HG03520 (cell line): ENCODE measurements at regions not wholly inside any gene's neighbourhood (a gene's known extent, or its start where the extent isn't known, plus 50 kb on each side); places are given as distances from the start of the nearest gene placed in this dataset.

Experiments used
- ATAC-seq: cut with Tn5 transposase; IDR thresholded peaks from one replicate; pipeline ENCODE4 v1.9.1; 2021; ENCODE audit warnings: mild to moderate bottlenecking, moderate library complexity; ENCODE audit not compliant: unreplicated experiment

DNA sequence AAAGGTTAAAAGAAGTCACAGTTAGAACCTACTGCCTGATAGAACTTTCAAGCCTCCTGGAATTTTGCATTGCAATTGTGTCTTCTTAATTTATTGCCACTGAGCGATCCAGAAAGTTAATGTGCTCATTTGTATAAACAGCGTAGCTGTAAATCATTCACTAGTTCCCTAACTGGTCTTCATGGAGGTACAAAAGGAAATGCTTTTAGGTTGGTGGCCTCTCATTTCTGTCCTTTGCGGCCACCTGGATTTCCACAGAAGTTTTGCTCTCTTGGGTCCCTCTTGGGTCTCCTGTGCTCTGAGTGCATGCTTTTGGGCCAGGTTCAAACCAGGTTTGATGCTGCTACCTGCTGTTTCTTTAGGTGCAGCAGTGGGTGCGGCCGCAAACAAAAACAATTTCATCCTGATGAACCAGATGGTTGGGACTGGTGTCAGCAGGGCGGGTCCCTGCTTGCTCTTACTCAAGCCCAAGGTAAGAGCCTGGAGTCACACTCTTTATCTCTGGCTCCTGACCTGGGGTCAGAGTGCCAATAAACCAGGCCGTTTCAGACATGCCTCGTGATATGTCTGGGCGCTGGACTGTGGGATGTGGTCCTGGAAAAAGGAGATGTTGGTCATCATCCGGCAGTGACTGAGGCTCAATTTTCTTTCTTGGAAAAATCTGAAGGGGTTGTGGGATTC, 270.1 kb downstream of the PTTG2 start:
- no peak for ATAC-seq

DNA sequence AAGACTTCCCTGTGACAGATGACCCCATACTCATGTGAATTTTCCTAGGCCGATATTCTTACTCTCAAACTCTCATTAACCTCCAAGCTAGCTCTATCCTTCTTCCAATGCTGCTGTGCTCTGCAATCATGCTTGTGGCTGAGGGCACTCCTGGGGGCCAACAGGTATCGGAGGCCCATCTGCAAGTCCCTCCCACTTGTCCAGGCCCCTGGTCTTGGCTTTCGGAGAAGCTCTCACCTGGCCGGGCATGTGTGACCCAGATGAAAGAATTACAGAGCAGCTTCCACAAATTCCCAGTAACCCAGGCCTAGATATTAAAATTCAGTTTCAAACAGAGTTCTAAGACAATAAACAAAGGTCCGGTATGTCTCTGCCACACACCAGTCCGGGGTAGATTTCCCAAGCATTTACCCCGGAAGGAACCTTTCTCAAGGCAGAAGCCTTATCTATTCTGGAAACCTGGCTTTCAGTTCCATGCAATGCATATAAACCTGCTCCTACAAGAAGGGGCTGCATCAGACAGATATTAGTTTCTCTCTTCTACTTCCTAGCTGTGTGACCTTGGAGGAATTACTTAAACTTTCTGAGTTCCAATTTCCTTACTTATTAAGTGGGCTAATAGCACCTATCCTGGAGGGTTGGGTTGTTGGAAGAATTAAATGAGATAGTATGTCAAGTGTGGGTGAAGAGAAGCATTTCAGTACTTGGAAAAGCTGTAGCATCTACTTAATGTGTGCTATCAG, 270.8 kb downstream of the PTTG2 start:
- ATAC-seq, result no peak

DNA sequence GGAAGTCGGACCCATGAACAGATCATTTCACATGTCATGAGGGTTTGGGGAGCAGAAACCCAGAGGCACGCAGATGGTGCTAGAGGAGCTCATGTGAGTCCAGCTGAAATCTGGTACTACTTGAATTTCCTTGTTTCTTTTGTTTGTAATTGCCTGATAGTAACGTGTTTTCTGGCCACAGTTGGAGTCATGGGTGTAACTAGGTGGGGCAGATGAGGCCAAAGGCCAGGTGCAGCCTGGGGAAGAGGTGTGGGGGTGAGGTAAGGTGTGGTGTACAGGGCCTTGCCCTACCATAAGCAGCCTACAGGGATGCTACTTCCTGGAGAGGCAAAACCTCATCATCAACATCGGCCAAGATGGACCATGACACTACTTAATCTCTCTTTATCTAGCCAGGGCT, 271.4 kb downstream of the PTTG2 start:
- no peak for ATAC-seq

- ATAC-seq, result no peak
Measured at GRCh38 chr4:38232741-38233140, 272.5 kb downstream of the PTTG2 start.

DNA sequence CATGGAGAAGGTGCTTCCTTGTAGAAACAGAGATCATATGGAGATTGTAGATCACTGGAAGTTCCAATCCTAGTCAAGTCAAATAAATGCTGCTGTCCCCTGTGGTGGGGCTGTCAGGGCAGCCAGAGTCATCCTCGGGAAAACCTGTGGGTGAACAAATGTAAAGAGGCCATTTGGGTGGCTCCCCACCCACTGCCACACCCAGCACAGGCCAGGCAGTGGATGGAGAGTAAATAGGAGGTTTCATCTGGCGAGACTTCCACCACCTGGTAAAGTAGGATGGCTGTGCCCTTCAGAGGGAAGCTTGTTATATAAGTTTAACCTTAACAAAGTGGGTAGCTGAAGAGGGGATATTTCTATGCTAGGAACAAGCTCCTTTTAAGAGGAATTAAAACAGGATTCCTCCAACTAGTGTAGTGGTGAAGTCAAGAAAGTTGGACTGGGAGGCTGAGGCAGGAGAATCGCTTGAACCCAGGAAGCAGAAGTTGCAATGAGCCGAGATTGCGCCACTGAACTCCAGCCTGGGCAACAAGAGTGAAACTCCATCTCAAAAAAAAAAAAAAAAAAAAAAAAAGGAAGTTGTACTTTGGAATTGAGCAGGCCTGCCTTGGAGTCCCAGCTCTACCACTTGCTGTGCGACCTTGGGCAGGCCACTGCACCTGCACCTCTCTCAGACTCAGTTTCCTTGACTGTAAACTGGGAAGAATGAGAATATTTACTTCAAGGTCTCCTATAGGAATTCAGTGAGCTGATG, 273.7 kb downstream of the PTTG2 start:
- ATAC-seq, result no peak

DNA sequence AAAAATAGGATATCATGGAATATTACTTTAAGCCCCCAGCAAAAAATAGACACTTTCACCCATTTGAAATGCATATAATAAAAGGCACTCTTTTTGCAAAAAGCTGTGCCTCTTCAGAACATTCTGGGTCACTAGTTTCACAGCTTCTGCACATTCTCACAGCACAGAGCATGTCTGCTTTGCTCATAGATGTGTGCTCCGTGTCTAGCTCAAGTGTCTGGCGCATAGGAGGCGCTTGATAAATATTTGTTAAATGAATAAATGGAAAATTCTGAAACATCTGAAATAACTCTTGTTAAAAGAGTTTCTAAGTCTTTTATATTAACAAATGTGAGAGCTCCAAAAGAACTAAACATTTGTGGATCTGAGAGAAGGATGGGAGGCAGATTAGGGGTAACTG, 275.2 kb downstream of the PTTG2 start:
- ATAC-seq, result no peak

DNA sequence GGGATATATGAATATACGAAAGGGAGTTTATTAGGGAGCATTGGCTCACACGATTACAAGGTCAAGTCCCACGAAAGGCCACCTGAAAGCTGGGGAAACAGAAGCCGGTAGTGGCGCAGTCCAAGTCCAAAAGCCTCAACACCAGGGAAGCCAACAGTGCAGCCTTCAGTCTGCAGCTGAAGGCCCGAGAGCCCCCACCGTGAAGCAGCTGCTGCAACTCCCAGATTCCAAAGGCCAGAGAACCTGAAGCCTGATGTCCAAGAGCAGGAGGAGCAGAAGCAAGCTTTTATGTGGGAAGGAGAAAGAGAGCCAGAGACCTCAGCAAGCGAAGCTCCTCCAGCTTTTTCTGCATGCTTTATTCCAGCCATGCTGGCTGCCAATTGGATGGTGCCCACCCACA, 275.8 kb downstream of the PTTG2 start:
- ATAC-seq, result no peak

DNA sequence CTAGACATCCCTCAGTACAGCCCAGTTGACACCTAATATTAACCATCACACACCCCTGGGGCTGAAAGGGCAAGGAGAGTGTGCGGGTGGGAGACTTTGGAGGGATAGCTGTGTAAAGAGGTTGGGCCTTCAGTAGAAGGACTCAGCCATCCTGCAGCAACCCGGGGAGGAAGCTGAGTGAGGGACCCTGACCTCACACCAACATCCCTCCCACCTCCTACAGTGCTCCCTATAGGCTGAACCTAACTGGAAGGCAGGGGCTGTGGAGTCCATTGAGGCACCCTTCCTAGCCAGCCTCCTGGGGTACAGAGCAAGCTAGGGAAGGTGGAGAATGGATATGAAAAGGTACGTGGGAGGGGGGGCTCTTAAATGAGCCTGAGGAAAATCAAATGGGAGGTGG, 276.3 kb downstream of the PTTG2 start:
- no peak for ATAC-seq

GRCh38 chr4:38237139-38237538, 276.9 kb downstream of the PTTG2 start:
- no peak for ATAC-seq

- no peak for ATAC-seq
Measured at GRCh38 chr4:38241541-38241940, 281.3 kb downstream of the PTTG2 start.

GRCh38 chr4:38242101-38242500, 281.9 kb downstream of the PTTG2 start:
- ATAC-seq, result no peak

- ATAC-seq, result no peak
Measured at GRCh38 chr4:38242822-38243387, 282.7 kb downstream of the PTTG2 start.

GRCh38 chr4:38243388-38244053, 283.3 kb downstream of the PTTG2 start:
- ATAC-seq, result no peak

DNA sequence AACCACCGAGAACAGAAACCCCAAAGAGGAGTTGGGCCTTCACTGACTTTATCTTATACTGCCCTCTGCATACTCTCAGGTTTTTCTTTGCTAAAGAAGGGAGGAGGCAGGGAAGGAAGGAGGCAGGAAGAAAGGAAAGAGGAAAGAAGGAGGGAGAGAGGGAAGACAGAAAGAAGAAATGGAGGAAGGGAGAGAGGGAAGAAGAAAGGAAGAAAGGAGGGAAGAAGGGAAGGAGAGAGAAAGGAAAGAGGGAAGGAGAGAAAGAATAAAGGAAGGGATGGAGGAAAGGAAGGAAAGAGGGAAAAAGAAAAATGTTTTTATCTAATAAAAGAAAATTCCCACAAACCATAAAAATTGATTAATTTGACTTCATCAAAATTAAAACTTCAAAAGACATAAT, 294.6 kb downstream of the PTTG2 start:
- no peak for ATAC-seq

DNA sequence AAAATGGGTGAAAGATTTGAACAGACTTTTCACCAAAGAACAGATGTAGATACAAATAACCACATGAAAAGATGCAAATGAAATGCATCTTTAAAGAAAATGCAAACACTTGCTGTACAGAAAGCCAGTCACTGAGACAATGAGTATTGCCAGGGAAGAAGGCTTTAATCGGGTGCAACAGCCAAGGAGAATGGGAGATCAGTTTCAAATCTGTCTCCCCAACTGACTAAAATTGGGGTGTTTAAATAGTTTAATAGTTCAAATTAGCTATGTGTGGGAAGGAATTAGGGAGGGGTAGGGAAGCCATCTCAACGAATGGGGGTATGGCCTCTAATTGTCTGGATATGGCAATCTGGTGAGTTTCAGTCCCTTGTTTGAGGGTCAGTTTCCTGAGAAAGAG, 295.4 kb downstream of the PTTG2 start:
- no peak for ATAC-seq

GRCh38 chr4:38266616-38267015, 306.4 kb downstream of the PTTG2 start:
- ATAC-seq, result no peak

- no peak for ATAC-seq
Measured at GRCh38 chr4:38268108-38268820, 308.1 kb downstream of the PTTG2 start.

DNA sequence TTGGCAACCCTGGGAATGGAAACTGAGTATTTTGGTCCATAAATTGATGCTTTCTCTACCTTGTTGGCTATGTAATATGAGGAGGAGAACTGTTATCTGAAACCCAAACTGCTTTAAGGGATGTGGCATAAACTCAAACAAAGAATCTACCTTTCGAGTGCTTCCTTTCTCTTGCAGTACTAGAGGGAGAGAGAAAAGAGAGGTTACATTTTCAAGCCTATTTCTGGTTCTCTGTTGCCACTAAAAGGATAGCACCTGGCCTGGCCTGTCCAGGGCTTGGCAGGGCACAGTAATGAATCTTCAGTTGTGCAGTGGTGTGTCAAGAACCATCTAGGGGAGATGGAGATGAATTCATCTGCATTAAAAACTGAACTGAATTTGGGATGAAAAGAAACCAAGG, 308.6 kb downstream of the PTTG2 start:
- ATAC-seq, result no peak

- no peak for ATAC-seq
Measured at GRCh38 chr4:38273407-38273806, 313.2 kb downstream of the PTTG2 start.

DNA sequence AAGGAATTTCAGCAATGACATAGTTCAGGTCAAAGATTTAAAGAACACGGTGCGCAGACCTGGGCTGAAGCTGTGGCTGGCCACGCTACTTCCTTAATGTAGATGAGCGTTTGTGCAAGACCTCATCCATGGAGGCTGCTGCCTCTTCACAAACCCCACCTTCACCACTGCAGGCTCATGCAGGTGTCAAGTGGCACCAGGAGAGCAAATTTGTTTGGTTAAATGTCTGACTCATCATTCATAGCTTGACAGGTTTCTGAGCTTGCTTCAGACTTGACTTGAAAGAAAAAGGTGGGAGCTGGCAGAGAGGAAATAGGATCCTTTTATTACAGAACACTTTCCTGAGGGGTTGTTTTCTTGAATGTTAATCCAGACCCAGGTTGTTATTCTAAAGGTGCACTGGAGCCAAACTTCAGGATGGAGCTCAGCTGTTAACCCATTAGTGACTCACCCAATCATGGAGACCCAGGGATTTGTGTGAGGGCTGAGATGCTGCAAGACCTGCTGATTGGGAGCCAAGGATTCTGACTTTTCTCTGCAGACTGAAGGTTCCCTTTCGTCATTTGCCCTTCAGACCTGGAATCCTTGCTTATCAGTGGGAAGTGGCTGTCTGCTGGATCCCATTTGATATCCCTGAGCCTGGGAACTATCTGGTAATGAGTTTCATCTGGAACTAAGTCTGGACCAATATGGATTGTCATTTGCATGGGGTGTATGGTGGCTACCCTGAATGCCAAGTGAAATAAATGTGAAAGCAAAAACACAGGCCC, 315.3 kb downstream of the PTTG2 start:
- no peak for ATAC-seq
